Neural progenitor cell (in vitro differentiated cells): ENCODE measurements at regions not wholly inside any gene's neighbourhood (a gene's known extent, or its start where the extent isn't known, plus 50 kb on each side); places are given as distances from the start of the nearest gene placed in this dataset.

Experiments used
- DNase-seq: peaks from one replicate; pipeline ENCODE4 v3.0.0-alpha.2; 2016; ENCODE audit warnings: low spot score
- H2AFZ ChIP-seq: fragments of 200-600 bp; sonication (generic); replicated peaks from 2 replicates; pipeline ENCODE4 v1.6.1; 2016; ENCODE audit warnings: antibody characterized with exemption
- H3F3A ChIP-seq: fragments of 200-600 bp; sonication (generic); 2 replicates; pipeline ENCODE4 v1.6.1; 2016; ENCODE audit warnings: antibody characterized with exemption, low read depth
- H3K27ac ChIP-seq: fragments of 200-600 bp; sonication (generic); 2 replicates; pipeline ENCODE4 v1.5.1; 2016; ENCODE audit warnings: mild to moderate bottlenecking
- H3K27me3 ChIP-seq: fragments of 200-600 bp; sonication (generic); 2 replicates; pipeline ENCODE4 v1.6.1; 2016; ENCODE audit warnings: mild to moderate bottlenecking, moderate library complexity
- H3K36me3 ChIP-seq: fragments of 200-600 bp; sonication (generic); 2 replicates; pipeline ENCODE4 v1.5.1; 2016
- H3K4me1 ChIP-seq: fragments of 200-600 bp; sonication (generic); 2 replicates; pipeline ENCODE4 v1.6.1; 2016; ENCODE audit warnings: mixed run types
- H3K4me2 ChIP-seq: fragments of 200-600 bp; sonication (generic); 2 replicates; pipeline ENCODE4 v1.6.1; 2016
- H3K4me3 ChIP-seq: fragments of 200-600 bp; sonication (generic); 2 replicates; pipeline ENCODE4 v1.5.1; 2016
- H3K79me2 ChIP-seq: fragments of 200-600 bp; sonication (generic); 2 replicates; pipeline ENCODE4 v1.6.1; 2016; ENCODE audit warnings: low read depth
- H3K9ac ChIP-seq: fragments of 200-600 bp; sonication (generic); 2 replicates; pipeline ENCODE4 v1.6.1; 2016
- H3K9me3 ChIP-seq: fragments of 200-600 bp; sonication (generic); 2 replicates; pipeline ENCODE4 v1.5.1; 2016; ENCODE audit warnings: low read depth
- H4K20me1 ChIP-seq: fragments of 200-600 bp; sonication (generic); 2 replicates; pipeline ENCODE4 v1.6.1; 2016; ENCODE audit warnings: low read depth
- H3K27ac Mint-ChIP-seq: 3 replicates; pipeline ENCODE4 v1.8.0; 2021; ENCODE audit warnings: mixed read lengths
- H3K27me3 Mint-ChIP-seq: 2 replicates; pipeline ENCODE4 v1.8.0; 2022; ENCODE audit warnings: low read depth, mild to moderate bottlenecking, inconsistent platforms, moderate library complexity, mixed read lengths; ENCODE audit not compliant: insufficient read depth
- H3K36me3 Mint-ChIP-seq: 3 replicates; pipeline ENCODE4 v1.8.0; 2021; ENCODE audit warnings: mixed read lengths
- H3K4me1 Mint-ChIP-seq: 3 replicates; pipeline ENCODE4 v1.8.0; 2021; ENCODE audit warnings: mixed read lengths
- H3K4me3 Mint-ChIP-seq: 3 replicates; pipeline ENCODE4 v1.8.0; 2021; ENCODE audit warnings: mild to moderate bottlenecking, moderate library complexity, mixed read lengths
- H3K9me3 Mint-ChIP-seq: 3 replicates; pipeline ENCODE4 v1.8.0; 2020; ENCODE audit warnings: mixed read lengths
- CTCF ChIP-seq: fragments of 200-600 bp; sonication (generic); IDR thresholded peaks from 2 replicates; pipeline ENCODE4 v1.5.1; 2017; ENCODE audit warnings: antibody characterized with exemption, mild to moderate bottlenecking
- EZH2 ChIP-seq: fragments of 200-600 bp; sonication (generic); IDR thresholded peaks from 2 replicates; pipeline ENCODE4 v1.6.1; 2017; ENCODE audit warnings: antibody characterized with exemption, mild to moderate bottlenecking, moderate library complexity
- EZH2phosphoT487 ChIP-seq: fragments of 200-600 bp; sonication (generic); IDR thresholded peaks from 2 replicates; pipeline ENCODE4 v1.6.1; 2017; ENCODE audit warnings: antibody characterized with exemption

GRCh38 chr17:70869402-70870085 lies 700.2 kb downstream of the KCNJ2 start:
- no peaks in the 10 kb centered on the region for H3K36me3 Mint-ChIP-seq
- H2AFZ ChIP-seq, result no peak overlapping the region
- H3K27ac ChIP-seq, result no peak overlapping the region
- H3K79me2 ChIP-seq, result no peaks in the 10 kb centered on the region
- H3K9ac ChIP-seq, result no peak overlapping the region
- H3K36me3 ChIP-seq, result no peaks in the 10 kb centered on the region
- H4K20me1 ChIP-seq, result no peaks in the 10 kb centered on the region
- peak; percentile 37 for DNase-seq
- H3K4me1 ChIP-seq, result peaks cover 13% of the 10 kb centered on the region
- H3K9me3 ChIP-seq, result no peaks in the 10 kb centered on the region
- no peaks in the 10 kb centered on the region for H3F3A ChIP-seq
- H3K4me3 ChIP-seq, result no peak overlapping the region
- no peak overlapping the region for H3K27ac Mint-ChIP-seq
- H3K9me3 Mint-ChIP-seq, result peaks cover under 1% of the 10 kb centered on the region
- TF ChIP-seq EZH2phosphoT487, result peak; percentile 30
- no peak for TF ChIP-seq CTCF
- H3K4me2 ChIP-seq, result peak overlapping the region; percentile 46
- H3K4me1 Mint-ChIP-seq, result peaks cover 17% of the 10 kb centered on the region
- H3K4me3 Mint-ChIP-seq, result no peak overlapping the region
- H3K27me3 Mint-ChIP-seq, result peaks cover 1% of the 10 kb centered on the region
- no peaks in the 10 kb centered on the region for H3K27me3 ChIP-seq

GRCh38 chr17:70871180-70871818 lies 702.0 kb downstream of the KCNJ2 start:
- Histone ChIP-seq H3K4me2 (no peak overlapping the region), H3F3A (no peaks in the 10 kb centered on the region), H3K9me3 (no peaks in the 10 kb centered on the region), H3K79me2 (no peaks in the 10 kb centered on the region), H4K20me1 (no peaks in the 10 kb centered on the region), H3K36me3 (no peaks in the 10 kb centered on the region), H3K4me3 (no peak overlapping the region), H3K4me1 (peaks cover 13% of the 10 kb centered on the region), H3K27me3 (no peaks in the 10 kb centered on the region), H2AFZ (no peak overlapping the region), H3K27ac (no peak overlapping the region), H3K9ac (no peak overlapping the region)
- Mint-ChIP-seq H3K4me1 (peaks cover 17% of the 10 kb centered on the region), H3K36me3 (no peaks in the 10 kb centered on the region), H3K27me3 (no peaks in the 10 kb centered on the region), H3K4me3 (no peak overlapping the region), H3K27ac (no peak overlapping the region), H3K9me3 (no peaks in the 10 kb centered on the region)
- TF ChIP-seq CTCF (no peak), EZH2phosphoT487 (no peak)
- DNase-seq, result no peak

- no peak overlapping the region for H3K27ac Mint-ChIP-seq
- Histone ChIP-seq H3K79me2 (no peaks in the 10 kb centered on the region), H3K27ac (no peak overlapping the region), H3K4me3 (no peak overlapping the region), H3K36me3 (no peaks in the 10 kb centered on the region), H3K4me1 (peaks cover 13% of the 10 kb centered on the region), H4K20me1 (no peaks in the 10 kb centered on the region), H3K27me3 (no peaks in the 10 kb centered on the region), H3K9me3 (no peaks in the 10 kb centered on the region), H3K4me2 (no peak overlapping the region), H2AFZ (no peak overlapping the region), H3F3A (no peaks in the 10 kb centered on the region), H3K9ac (no peak overlapping the region)
- H3K36me3 Mint-ChIP-seq, result no peaks in the 10 kb centered on the region
- peaks cover 17% of the 10 kb centered on the region for H3K4me1 Mint-ChIP-seq
- no peaks in the 10 kb centered on the region for H3K27me3 Mint-ChIP-seq
- no peak overlapping the region for H3K4me3 Mint-ChIP-seq
- no peaks in the 10 kb centered on the region for H3K9me3 Mint-ChIP-seq
- no peak for TF ChIP-seq CTCF
- no peak for TF ChIP-seq EZH2phosphoT487
- TF ChIP-seq EZH2, result no peak
- no peak for DNase-seq
Observed at GRCh38 chr17:70872103-70872502, 702.8 kb downstream of the KCNJ2 start.
